Uterus (tissue), 3 donors: ENCODE measurements at regions not wholly inside any gene's neighbourhood (a gene's known extent, or its start where the extent isn't known, plus 50 kb on each side); places are given as distances from the start of the nearest gene placed in this dataset.

Experiments used
- DNase-seq, 2 donors: peaks; one replicate each; pipeline ENCODE4 v3.0.0-alpha.2; 2019 to 2020
- H3K27ac ChIP-seq, 2 donors: fragments of 200-600 bp; sonication (generic); 1 replicate in 1 of 2; 2 replicates in 1 of 2; pipeline ENCODE4 v1.5.1; 2016 to 2018
- H3K27me3 ChIP-seq, 2 donors: fragments of 200-600 bp; sonication (generic); one replicate each; pipeline ENCODE4 v1.5.1; 2018 to 2019; ENCODE audit warnings: control low read depth in 1 of 2
- H3K36me3 ChIP-seq, 2 donors: fragments of 200-600 bp; sonication (generic); one replicate each; pipeline ENCODE4 v1.5.1; 2019; ENCODE audit warnings: control low read depth in 1 of 2
- H3K4me1 ChIP-seq, 2 donors: fragments of 200-600 bp; sonication (generic); one replicate each; pipeline ENCODE4 v1.5.1; 2018 to 2019; ENCODE audit warnings: control low read depth in 1 of 2
- H3K4me3 ChIP-seq, 2 donors: fragments of 200-600 bp; sonication (generic); 1 replicate in 1 of 2; 2 replicates in 1 of 2; pipeline ENCODE4 v1.5.1; 2018 to 2019; ENCODE audit warnings: mild to moderate bottlenecking in 1 of 2
- H3K9me3 ChIP-seq, 2 donors: fragments of 200-600 bp; sonication (generic); one replicate each; pipeline ENCODE4 v1.5.1; 2019; ENCODE audit warnings: control low read depth in 1 of 2
- CTCF ChIP-seq, 4 experiments: fragments of 200-600 bp in 2 of 4; fragments of 450-650 bp in 2 of 4; sonication (generic) in 2 of 4; IDR thresholded peaks; one replicate each; pipeline ENCODE4 v1.5.1; 2016 to 2019; ENCODE audit warnings: antibody characterized with exemption in 4 of 4, mild to moderate bottlenecking in 2 of 4, moderate library complexity in 1 of 4
- POLR2A ChIP-seq, 2 donors: fragments of 450-650 bp; IDR thresholded peaks; one replicate each; pipeline ENCODE4 v1.6.1; 2016; ENCODE audit warnings: antibody characterized with exemption in 2 of 2, mild to moderate bottlenecking in 1 of 2, moderate library complexity in 1 of 2
- intact Hi-C: fragments of 100-400 bp; cut with DNase I; formaldehyde crosslinking; loops from one replicate; pipeline ENCODE4 v1.15.1; 2023; ENCODE audit warnings: low total_unique reads
- donor health status: DM: yes; HTN: yes; CAD: no.

GRCh38 chr14:85824526-85824925 lies 294.6 kb downstream of the FLRT2 start:
- TF ChIP-seq CTCF (IDR thresholded peaks at IDR 0.05) (no peak), POLR2A (IDR thresholded peaks at IDR 0.05) (no peak)
- H3K36me3 ChIP-seq = no peaks in the 10 kb centered on the region
- no peaks in the 10 kb centered on the region for H3K9me3 ChIP-seq
- H3K27ac ChIP-seq = no peak overlapping the region
- H3K4me3 ChIP-seq = no peak overlapping the region
- no peak for DNase-seq
- intact Hi-C loops = no loop called here
- no peaks in the 10 kb centered on the region for H3K4me1 ChIP-seq
- H3K27me3 ChIP-seq = no peaks in the 10 kb centered on the region

GRCh38 chr14:85822236-85822635 lies 292.3 kb downstream of the FLRT2 start:
- no peaks in the 10 kb centered on the region for H3K4me1 ChIP-seq
- no peaks in the 10 kb centered on the region for H3K9me3 ChIP-seq
- no peaks in the 10 kb centered on the region for H3K27me3 ChIP-seq
- DNase-seq = no peak
- intact Hi-C loops = no loop called here
- no peak overlapping the region for H3K27ac ChIP-seq
- H3K4me3 ChIP-seq = no peak overlapping the region
- H3K36me3 ChIP-seq = no peaks in the 10 kb centered on the region
- TF ChIP-seq CTCF (IDR thresholded peaks at IDR 0.05) = no peak

DNA sequence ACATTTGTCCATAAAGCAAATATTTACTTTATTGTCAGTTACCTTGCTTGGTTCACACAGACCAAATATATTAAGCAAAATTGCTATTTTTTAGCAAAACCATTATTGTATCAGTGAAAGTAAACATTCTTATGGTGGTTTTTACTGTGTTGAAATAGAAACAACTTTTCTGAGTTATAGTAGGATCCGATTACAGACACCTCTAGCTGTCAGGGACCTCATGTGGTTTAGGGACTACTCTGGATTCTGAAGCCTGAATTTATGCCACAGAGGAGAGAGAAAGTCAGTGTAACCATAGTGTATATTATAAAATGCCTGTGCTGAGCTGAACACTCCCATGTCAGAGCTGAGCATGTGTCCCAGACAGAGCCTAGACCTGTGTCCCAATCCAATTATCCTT lies 287.5 kb downstream of the FLRT2 start:
- Histone ChIP-seq H3K4me3 (no peak overlapping the region), H3K27ac (no peak overlapping the region), H3K27me3 (no peaks in the 10 kb centered on the region), H3K36me3 (no peaks in the 10 kb centered on the region), H3K4me1 (no peaks in the 10 kb centered on the region), H3K9me3 (no peaks in the 10 kb centered on the region)
- intact Hi-C loops = no loop called here
- DNase-seq = no peak
- no peak for TF ChIP-seq POLR2A (IDR thresholded peaks at IDR 0.05)
- no peak for TF ChIP-seq CTCF (IDR thresholded peaks at IDR 0.05)

- no peak for TF ChIP-seq POLR2A (IDR thresholded peaks at IDR 0.05)
- TF ChIP-seq CTCF (IDR thresholded peaks at IDR 0.05) = no peak
- H3K9me3 ChIP-seq = no peaks in the 10 kb centered on the region
- intact Hi-C loops = no loop called here
Observed at GRCh38 chr14:85813040-85813439, 283.1 kb downstream of the FLRT2 start.

GRCh38 chr14:85811340-85811739 lies 281.4 kb downstream of the FLRT2 start:
- H3K27me3 ChIP-seq = no peaks in the 10 kb centered on the region
- no peak for DNase-seq
- no peak for TF ChIP-seq CTCF (IDR thresholded peaks at IDR 0.05)
- no peak for TF ChIP-seq POLR2A (IDR thresholded peaks at IDR 0.05)

More at GRCh38 chr14:85813040-85813439, 283.1 kb downstream of the FLRT2 start:
- Histone ChIP-seq H3K4me3 (no peak overlapping the region), H3K4me1 (no peaks in the 10 kb centered on the region), H3K36me3 (no peaks in the 10 kb centered on the region), H3K27me3 (no peaks in the 10 kb centered on the region), H3K27ac (no peak overlapping the region)
- DNase-seq = no peak

More at GRCh38 chr14:85811340-85811739, 281.4 kb downstream of the FLRT2 start:
- H3K27ac ChIP-seq = no peak overlapping the region
- H3K36me3 ChIP-seq = no peaks in the 10 kb centered on the region
- intact Hi-C loops = no loop called here
- no peaks in the 10 kb centered on the region for H3K4me1 ChIP-seq
- no peaks in the 10 kb centered on the region for H3K9me3 ChIP-seq
- no peak overlapping the region for H3K4me3 ChIP-seq
